ENCODE measurements at regions not wholly inside any gene's neighbourhood (a gene's known extent, or its start where the extent isn't known, plus 50 kb on each side); places are given as distances from the start of the nearest gene placed in this dataset.
"Not testable (repeated sequence)": the region's sequence is repeated elsewhere in the genome, so short reads cannot be mapped to it uniquely, and the experiment has no call there.

- DNase-seq (ENCODE audit: low spot score in 2 of 2); in situ Hi-C loops (cut with MboI; ENCODE audit: low sequenced_read_pairs); H3K36me3 ChIP-seq (replicated peaks); H3K4me1 ChIP-seq; H3K4me3 ChIP-seq; H3K27me3 ChIP-seq (ENCODE audit: low read depth); H3K9me3 ChIP-seq: not testable (repeated sequence)
Measured at GRCh38 chr5:101316401-101316800, 413.3 kb upstream of the ST8SIA4 start.

GRCh38 chr5:101306391-101307137 is 403.5 kb upstream of the ST8SIA4 start:
- in situ Hi-C loops (cut with MboI; ENCODE audit: low sequenced_read_pairs), result no loop called here
- Histone ChIP-seq H3K27me3 (ENCODE audit: low read depth) (no peaks in the 10 kb centered on the region), H3K9me3 (no peaks in the 10 kb centered on the region), H3K4me3 (no peak overlapping the region), H3K4me1 (no peaks in the 10 kb centered on the region), H3K36me3 (replicated peaks) (no peaks in the 10 kb centered on the region)
- no peak for DNase-seq (ENCODE audit: low spot score in 2 of 2)

- Histone ChIP-seq H3K4me3 (no peak overlapping the region), H3K4me1 (no peaks in the 10 kb centered on the region), H3K27me3 (ENCODE audit: low read depth) (no peaks in the 10 kb centered on the region), H3K36me3 (replicated peaks) (no peaks in the 10 kb centered on the region), H3K9me3 (no peaks in the 10 kb centered on the region)
- in situ Hi-C loops (cut with MboI; ENCODE audit: low sequenced_read_pairs), result no loop called here
- no peak for DNase-seq (ENCODE audit: low spot score in 2 of 2)
Measured at GRCh38 chr5:101296477-101296876, 393.4 kb upstream of the ST8SIA4 start.

GRCh38 chr5:101292199-101292598 is 389.1 kb upstream of the ST8SIA4 start:
- H3K36me3 ChIP-seq (replicated peaks), result no peaks in the 10 kb centered on the region
- no peaks in the 10 kb centered on the region for H3K9me3 ChIP-seq
- H3K4me3 ChIP-seq, result no peak overlapping the region
- in situ Hi-C loops (cut with MboI; ENCODE audit: low sequenced_read_pairs), result no loop called here
- H3K27me3 ChIP-seq (ENCODE audit: low read depth), result no peaks in the 10 kb centered on the region
- DNase-seq (ENCODE audit: low spot score in 2 of 2), result no peak
- no peaks in the 10 kb centered on the region for H3K4me1 ChIP-seq

GRCh38 chr5:101290761-101291160 is 387.7 kb upstream of the ST8SIA4 start:
- in situ Hi-C loops (cut with MboI; ENCODE audit: low sequenced_read_pairs); H3K4me1 ChIP-seq; H3K36me3 ChIP-seq (replicated peaks); H3K4me3 ChIP-seq; H3K9me3 ChIP-seq; DNase-seq (ENCODE audit: low spot score in 2 of 2); H3K27me3 ChIP-seq (ENCODE audit: low read depth): not testable (repeated sequence)

- Histone ChIP-seq H3K4me3 (no peak overlapping the region), H3K27me3 (ENCODE audit: low read depth) (no peaks in the 10 kb centered on the region), H3K36me3 (replicated peaks) (no peaks in the 10 kb centered on the region), H3K4me1 (no peaks in the 10 kb centered on the region), H3K9me3 (no peaks in the 10 kb centered on the region)
- in situ Hi-C loops (cut with MboI; ENCODE audit: low sequenced_read_pairs), result no loop called here
- no peak for DNase-seq (ENCODE audit: low spot score in 2 of 2)
Measured at GRCh38 chr5:101288633-101289032, 385.6 kb upstream of the ST8SIA4 start.

GRCh38 chr5:101284736-101285375 is 381.8 kb upstream of the ST8SIA4 start:
- Histone ChIP-seq H3K4me3 (no peak overlapping the region), H3K4me1 (no peaks in the 10 kb centered on the region), H3K9me3 (no peaks in the 10 kb centered on the region), H3K27me3 (ENCODE audit: low read depth) (no peaks in the 10 kb centered on the region), H3K36me3 (replicated peaks) (no peaks in the 10 kb centered on the region)
- in situ Hi-C loops (cut with MboI; ENCODE audit: low sequenced_read_pairs), result no loop called here
- no peak for DNase-seq (ENCODE audit: low spot score in 2 of 2)

- H3K4me3 ChIP-seq; in situ Hi-C loops (cut with MboI; ENCODE audit: low sequenced_read_pairs); H3K9me3 ChIP-seq; H3K36me3 ChIP-seq (replicated peaks); H3K4me1 ChIP-seq; H3K27me3 ChIP-seq (ENCODE audit: low read depth); DNase-seq (ENCODE audit: low spot score in 2 of 2): not testable (repeated sequence)
Measured at GRCh38 chr5:101283938-101284337, 380.9 kb upstream of the ST8SIA4 start.

GRCh38 chr5:101278917-101279316 is 375.8 kb upstream of the ST8SIA4 start:
- Histone ChIP-seq H3K27me3 (ENCODE audit: low read depth) (no peaks in the 10 kb centered on the region), H3K36me3 (replicated peaks) (no peaks in the 10 kb centered on the region), H3K4me1 (no peaks in the 10 kb centered on the region), H3K4me3 (no peak overlapping the region), H3K9me3 (no peaks in the 10 kb centered on the region)
- DNase-seq (ENCODE audit: low spot score in 2 of 2), result no peak
- in situ Hi-C loops (cut with MboI; ENCODE audit: low sequenced_read_pairs), result no loop called here

- Histone ChIP-seq H3K36me3 (replicated peaks) (no peaks in the 10 kb centered on the region), H3K4me1 (no peaks in the 10 kb centered on the region), H3K4me3 (no peak overlapping the region), H3K9me3 (no peaks in the 10 kb centered on the region), H3K27me3 (ENCODE audit: low read depth) (no peaks in the 10 kb centered on the region)
- DNase-seq (ENCODE audit: low spot score in 2 of 2), result no peak
- in situ Hi-C loops (cut with MboI; ENCODE audit: low sequenced_read_pairs), result no loop called here
Measured at GRCh38 chr5:101278011-101278687, 375.1 kb upstream of the ST8SIA4 start.

- H3K9me3 ChIP-seq, result no peaks in the 10 kb centered on the region
- DNase-seq (ENCODE audit: low spot score in 2 of 2), result no peak
- no peaks in the 10 kb centered on the region for H3K4me1 ChIP-seq
- in situ Hi-C loops (cut with MboI; ENCODE audit: low sequenced_read_pairs), result no loop called here
- no peaks in the 10 kb centered on the region for H3K36me3 ChIP-seq (replicated peaks)
- H3K27me3 ChIP-seq (ENCODE audit: low read depth), result no peaks in the 10 kb centered on the region
- H3K4me3 ChIP-seq, result no peak overlapping the region
Measured at GRCh38 chr5:101271945-101272344, 368.9 kb upstream of the ST8SIA4 start.

- H3K4me1 ChIP-seq, result no peaks in the 10 kb centered on the region
- no peaks in the 10 kb centered on the region for H3K36me3 ChIP-seq (replicated peaks)
- DNase-seq (ENCODE audit: low spot score in 2 of 2), result no peak
- no peak overlapping the region for H3K4me3 ChIP-seq
- H3K27me3 ChIP-seq (ENCODE audit: low read depth), result no peaks in the 10 kb centered on the region
- H3K9me3 ChIP-seq, result no peaks in the 10 kb centered on the region
- in situ Hi-C loops (cut with MboI; ENCODE audit: low sequenced_read_pairs), result no loop called here
Measured at GRCh38 chr5:101271416-101271815, 368.3 kb upstream of the ST8SIA4 start.

- DNase-seq (ENCODE audit: low spot score in 2 of 2), result no peak
- in situ Hi-C loops (cut with MboI; ENCODE audit: low sequenced_read_pairs), result no loop called here
- H3K36me3 ChIP-seq (replicated peaks), result no peaks in the 10 kb centered on the region
- H3K4me1 ChIP-seq, result no peaks in the 10 kb centered on the region
- H3K9me3 ChIP-seq, result no peaks in the 10 kb centered on the region
- H3K27me3 ChIP-seq (ENCODE audit: low read depth), result no peaks in the 10 kb centered on the region
- H3K4me3 ChIP-seq, result no peak overlapping the region
Measured at GRCh38 chr5:101260857-101261256, 357.8 kb upstream of the ST8SIA4 start.

- Histone ChIP-seq H3K4me1 (no peaks in the 10 kb centered on the region), H3K36me3 (replicated peaks) (no peaks in the 10 kb centered on the region), H3K27me3 (ENCODE audit: low read depth) (no peaks in the 10 kb centered on the region), H3K9me3 (no peaks in the 10 kb centered on the region), H3K4me3 (no peak overlapping the region)
- no peak for DNase-seq (ENCODE audit: low spot score in 2 of 2)
- in situ Hi-C loops (cut with MboI; ENCODE audit: low sequenced_read_pairs), result no loop called here
Measured at GRCh38 chr5:101253096-101253495, 350.0 kb upstream of the ST8SIA4 start.
